Ovary (tissue), 7 donors: ENCODE measurements at regions not wholly inside any gene's neighbourhood (a gene's known extent, or its start where the extent isn't known, plus 50 kb on each side); places are given as distances from the start of the nearest gene placed in this dataset.
A peak's percentile ranks its signal among the peaks of the same experiment; 100 is the strongest.

Experiments
- DNase-seq, 5 donors: peaks; one replicate each; pipeline ENCODE4 v3.0.0-alpha.2; 2019 to 2020
- H3K27ac ChIP-seq, 2 donors: fragments of 200-600 bp; one replicate each; pipeline versions ENCODE4 v1.5.1 to v1.8.0; 2019 to 2022
- H3K27me3 ChIP-seq: fragments of 200-600 bp; one replicate; pipeline ENCODE4 v1.8.0; 2022
- H3K36me3 ChIP-seq: fragments of 200-600 bp; sonication (generic); one replicate; pipeline ENCODE4 v1.5.1; 2019
- H3K4me1 ChIP-seq: one replicate; pipeline ENCODE4 v1.8.1; 2013; ENCODE audit warnings: mild to moderate bottlenecking, moderate library complexity; ENCODE audit not compliant: insufficient read depth
- H3K4me3 ChIP-seq: fragments of 200-600 bp; sonication (generic); one replicate; pipeline ENCODE4 v1.5.1; 2017
- H3K9me3 ChIP-seq, 2 donors: fragments of 200-600 bp in 1 of 2; sonication (generic) in 1 of 2; one replicate each; pipeline versions ENCODE4 v1.5.1 to v1.8.1; 2013 to 2019; ENCODE audit warnings: mild to moderate bottlenecking in 1 of 2, moderate library complexity in 1 of 2
- CTCF ChIP-seq, 3 donors: fragments of 450-650 bp in 2 of 3; fragments of 200-600 bp in 1 of 3; IDR thresholded peaks; one replicate each; pipeline versions ENCODE4 v1.5.1 to v1.8.0; 2016 to 2022; ENCODE audit warnings: antibody characterized with exemption in 3 of 3, mild to moderate bottlenecking in 1 of 3
- EP300 ChIP-seq: sonication (generic); formaldehyde crosslinking; IDR thresholded peaks from one replicate; pipeline ENCODE4 v1.6.1; 2017; ENCODE audit warnings: antibody characterized with exemption
- POLR2A ChIP-seq: fragments of 450-650 bp; IDR thresholded peaks from one replicate; pipeline ENCODE4 v1.6.1; 2017; ENCODE audit warnings: antibody characterized with exemption, mild to moderate bottlenecking, moderate library complexity
- WGBS, 3 donors: extraction: QIAGEN DNeasy Blood & Tissue Kit in 1 of 3; methylation state at CpG; one replicate each; pipeline versions ENCODE4 v1.1.5 to v1.1.7; 2013 to 2017; 5-methylcytosine and 5-hydroxymethylcytosine counted together
- intact Hi-C, 4 donors: fragments of 100-400 bp; cut with DNase I; formaldehyde crosslinking; loops; one replicate each; pipeline versions ENCODE4 v1.11.0 to v1.15.1; 2022 to 2023
- donor health status: DM: no; HTN: no; CAD: no; lungs with moderate emphysema.
- donor health status: DM: no; HTN: no; CAD: no.
- donor health status: Bipolar disorder and iron deficiency.
- donor health status: DM: no; HTN: no; CAD: no.
- donor health status: DM: yes; HTN: yes; CAD: no.

- TF ChIP-seq EP300 (no peak), CTCF (IDR thresholded peaks at IDR 0.05) (peak in 2 of 3 donors; percentile 8 to 17)
- no peak overlapping the region for H3K4me3 ChIP-seq
- H3K27ac ChIP-seq: no peak overlapping the region
- H3K36me3 ChIP-seq: no peaks in the 10 kb centered on the region
- H3K9me3 ChIP-seq: no peaks in the 10 kb centered on the region
- 10 to 17% (median 10%) methylated on average over 8 of the region's 8 CpGs for WGBS, 3 donors
- peak in 3 of 5 donors; percentile 23 to 51 (median 31) for DNase-seq
- intact Hi-C loops: no loop called here
- H3K4me1 ChIP-seq: no peaks in the 10 kb centered on the region
- no peaks in the 10 kb centered on the region for H3K27me3 ChIP-seq
Observed at GRCh38 chr19:29263305-29264135, 50.6 kb upstream of the UQCRFS1 start.

DNA sequence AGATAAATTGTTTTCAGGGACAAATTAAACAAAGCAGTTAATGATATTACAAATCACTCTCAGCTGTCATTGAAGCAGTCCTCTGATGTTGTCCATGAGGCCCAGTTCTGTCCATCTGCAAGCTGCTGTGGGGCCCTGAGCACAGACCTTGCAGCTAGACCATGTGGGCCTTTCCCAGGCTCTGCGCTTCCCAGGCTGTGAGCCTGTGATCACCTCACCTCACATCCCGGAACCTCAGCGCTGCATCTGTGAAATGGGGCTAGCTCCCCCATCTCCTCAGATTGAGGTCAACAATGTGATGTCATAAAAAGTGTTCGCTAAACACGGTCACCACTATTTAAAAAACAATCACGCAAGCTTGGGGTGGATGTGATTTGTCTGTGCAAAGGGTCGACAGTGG is 51.9 kb upstream of the UQCRFS1 start:
- no peaks in the 10 kb centered on the region for H3K4me1 ChIP-seq

DNA sequence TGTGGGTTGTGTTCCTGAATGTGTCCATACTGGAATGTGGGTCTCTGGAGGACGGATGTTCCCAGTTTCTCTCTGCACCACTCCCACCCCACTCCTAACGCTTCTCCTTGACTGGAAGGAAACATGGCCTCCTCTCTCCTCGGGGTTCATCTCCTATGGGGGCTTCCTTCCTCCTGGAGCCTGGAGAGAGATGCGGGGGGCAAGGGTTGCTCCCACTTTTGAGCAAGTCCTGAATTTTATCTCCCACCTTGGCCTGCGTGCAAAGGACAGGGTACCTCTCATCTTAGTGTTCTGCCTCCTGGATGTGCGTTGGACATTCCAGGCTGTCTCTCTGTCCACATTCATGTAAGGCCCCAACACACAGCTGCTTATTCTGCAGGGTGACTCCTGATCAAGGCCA is 52.5 kb upstream of the UQCRFS1 start:
- 72 to 81% (median 73%) methylated on average over 6 of the region's 6 CpGs for WGBS, 3 donors
- no peak for DNase-seq
- intact Hi-C loops: no loop called here
- no peak overlapping the region for H3K27ac ChIP-seq
- no peak overlapping the region for H3K4me3 ChIP-seq
- H3K9me3 ChIP-seq: no peaks in the 10 kb centered on the region
- H3K36me3 ChIP-seq: no peaks in the 10 kb centered on the region
- no peak for TF ChIP-seq EP300
- no peaks in the 10 kb centered on the region for H3K27me3 ChIP-seq
- no peaks in the 10 kb centered on the region for H3K4me1 ChIP-seq

More for the DNA sequence above, 51.9 kb upstream of the UQCRFS1 start:
- Histone ChIP-seq H3K9me3 (no peaks in the 10 kb centered on the region), H3K36me3 (no peaks in the 10 kb centered on the region), H3K4me3 (no peak overlapping the region), H3K27me3 (no peaks in the 10 kb centered on the region), H3K27ac (no peak overlapping the region)
- WGBS, 3 donors: 80 to 87% (median 84%) methylated on average over 7 of the region's 7 CpGs
- DNase-seq: no peak
- TF ChIP-seq CTCF (IDR thresholded peaks at IDR 0.05) (no peak), EP300 (no peak), POLR2A (no peak)
- intact Hi-C loops: no loop called here

- no peaks in the 10 kb centered on the region for H3K9me3 ChIP-seq
- H3K36me3 ChIP-seq: no peaks in the 10 kb centered on the region
- no peak overlapping the region for H3K27ac ChIP-seq
- H3K4me1 ChIP-seq: no peaks in the 10 kb centered on the region
- DNase-seq: no peak
- H3K27me3 ChIP-seq: no peaks in the 10 kb centered on the region
- 38 to 53% (median 47%) methylated on average over 4 of the region's 4 CpGs for WGBS, 3 donors
- intact Hi-C loops: no loop called here
- H3K4me3 ChIP-seq: no peak overlapping the region
- no peak for TF ChIP-seq CTCF (IDR thresholded peaks at IDR 0.05)
- TF ChIP-seq EP300: no peak
- TF ChIP-seq POLR2A: no peak
Observed at GRCh38 chr19:29266001-29266400, 53.0 kb upstream of the UQCRFS1 start.

GRCh38 chr19:29266603-29267002 is 53.7 kb upstream of the UQCRFS1 start:
- H3K4me1 ChIP-seq: no peaks in the 10 kb centered on the region
- intact Hi-C loops: no loop called here
- H3K36me3 ChIP-seq: no peaks in the 10 kb centered on the region
- WGBS, 3 donors: 78 to 91% (median 86%) methylated on average over 4 of the region's 4 CpGs
- H3K27ac ChIP-seq: no peak overlapping the region
- H3K9me3 ChIP-seq: no peaks in the 10 kb centered on the region
- H3K27me3 ChIP-seq: no peaks in the 10 kb centered on the region
- TF ChIP-seq POLR2A (no peak), CTCF (IDR thresholded peaks at IDR 0.05) (no peak), EP300 (no peak)
- no peak overlapping the region for H3K4me3 ChIP-seq
- DNase-seq: no peak
